ENCODE measurements at regions not wholly inside any gene's neighbourhood (a gene's known extent, or its start where the extent isn't known, plus 50 kb on each side); places are given as distances from the start of the nearest gene placed in this dataset.

DNA sequence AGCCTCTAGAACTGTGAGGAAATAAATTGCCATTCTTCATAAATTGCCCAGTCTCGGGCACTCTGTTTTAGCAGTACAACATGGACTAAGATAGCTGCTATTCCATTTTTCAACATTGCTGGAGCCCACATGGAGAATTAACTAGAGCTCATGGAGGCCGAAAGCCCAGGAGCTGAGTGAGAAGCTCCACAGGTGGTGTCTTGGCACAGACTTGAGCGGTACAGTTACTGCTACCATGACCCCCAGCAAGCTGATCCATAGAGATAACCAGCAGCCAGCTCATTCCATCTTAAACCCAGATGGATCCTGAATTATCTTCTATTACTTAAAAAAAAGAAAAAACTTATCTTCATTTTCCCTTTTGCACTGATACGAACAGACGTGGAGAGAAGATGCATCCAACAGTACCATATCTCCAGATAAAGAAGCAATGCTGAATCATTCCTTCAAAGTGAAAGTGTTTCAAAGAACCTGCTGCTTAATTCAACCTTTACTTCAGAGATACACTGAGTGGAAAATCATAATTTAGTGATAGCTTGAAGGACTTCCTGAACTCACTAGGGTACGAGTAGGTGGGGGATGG, 115.1 kb downstream of the SETD4 start:
- H3K27me3 ChIP-seq (ENCODE audit: low read length): no peaks in the 10 kb centered on the region
- no peak overlapping the region for H3K4me2 ChIP-seq (ENCODE audit: low read depth, low read length, poor library complexity, severe bottlenecking)
- H4K20me1 ChIP-seq (ENCODE audit: insufficient read depth, low read depth, low read length): no peaks in the 10 kb centered on the region
- H3K9me2 ChIP-seq (replicated peaks; ENCODE audit: insufficient read depth, low read length): no peaks in the 10 kb centered on the region
- H3K36me3 ChIP-seq (ENCODE audit: insufficient read depth, low read length): no peaks in the 10 kb centered on the region
- DNase-seq: no peak
- no peaks in the 10 kb centered on the region for H3K79me2 ChIP-seq (ENCODE audit: low read length)
- H3K9ac ChIP-seq (ENCODE audit: low read length): no peak overlapping the region
- no peak overlapping the region for H2AFZ ChIP-seq (ENCODE audit: low read length)
- no peak overlapping the region for H3K4me3 ChIP-seq (ENCODE audit: low read length)
- H3K4me1 ChIP-seq (ENCODE audit: low read length): peaks cover 4% of the 10 kb centered on the region
- H3K27ac ChIP-seq (ENCODE audit: low read length): no peak overlapping the region
- no peaks in the 10 kb centered on the region for H3K9me3 ChIP-seq (ENCODE audit: low read length)

DNA sequence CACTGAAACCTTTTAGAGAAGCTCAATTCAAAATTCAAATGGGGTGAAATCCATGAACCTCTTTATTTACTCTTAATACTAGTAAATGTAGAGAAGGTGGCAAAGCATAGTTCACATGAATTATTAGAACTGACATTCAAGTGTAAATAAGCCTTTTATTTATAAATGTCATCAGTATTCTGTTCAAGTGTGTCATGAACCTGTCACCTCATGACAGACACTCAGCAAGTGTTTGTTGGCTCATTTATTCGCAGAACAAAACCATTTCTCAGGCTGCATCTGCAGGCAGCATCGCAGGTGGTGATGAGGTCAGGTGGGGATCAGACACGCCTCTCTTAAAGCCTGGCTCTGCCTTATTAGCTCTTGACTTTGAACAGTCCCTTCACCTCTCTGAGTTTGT, 116.6 kb downstream of the SETD4 start:
- Histone ChIP-seq H3K9me3 (ENCODE audit: low read length) (no peaks in the 10 kb centered on the region), H3K4me2 (ENCODE audit: low read depth, low read length, poor library complexity, severe bottlenecking) (no peak overlapping the region), H4K20me1 (ENCODE audit: insufficient read depth, low read depth, low read length) (no peaks in the 10 kb centered on the region), H3K27me3 (ENCODE audit: low read length) (no peaks in the 10 kb centered on the region), H3K9me2 (replicated peaks; ENCODE audit: insufficient read depth, low read length) (no peaks in the 10 kb centered on the region), H3K27ac (ENCODE audit: low read length) (no peak overlapping the region), H2AFZ (ENCODE audit: low read length) (no peak overlapping the region), H3K79me2 (ENCODE audit: low read length) (no peaks in the 10 kb centered on the region), H3K4me1 (ENCODE audit: low read length) (peaks cover 4% of the 10 kb centered on the region), H3K9ac (ENCODE audit: low read length) (no peak overlapping the region), H3K4me3 (ENCODE audit: low read length) (no peak overlapping the region), H3K36me3 (ENCODE audit: insufficient read depth, low read length) (no peaks in the 10 kb centered on the region)
- no peak for DNase-seq

DNA sequence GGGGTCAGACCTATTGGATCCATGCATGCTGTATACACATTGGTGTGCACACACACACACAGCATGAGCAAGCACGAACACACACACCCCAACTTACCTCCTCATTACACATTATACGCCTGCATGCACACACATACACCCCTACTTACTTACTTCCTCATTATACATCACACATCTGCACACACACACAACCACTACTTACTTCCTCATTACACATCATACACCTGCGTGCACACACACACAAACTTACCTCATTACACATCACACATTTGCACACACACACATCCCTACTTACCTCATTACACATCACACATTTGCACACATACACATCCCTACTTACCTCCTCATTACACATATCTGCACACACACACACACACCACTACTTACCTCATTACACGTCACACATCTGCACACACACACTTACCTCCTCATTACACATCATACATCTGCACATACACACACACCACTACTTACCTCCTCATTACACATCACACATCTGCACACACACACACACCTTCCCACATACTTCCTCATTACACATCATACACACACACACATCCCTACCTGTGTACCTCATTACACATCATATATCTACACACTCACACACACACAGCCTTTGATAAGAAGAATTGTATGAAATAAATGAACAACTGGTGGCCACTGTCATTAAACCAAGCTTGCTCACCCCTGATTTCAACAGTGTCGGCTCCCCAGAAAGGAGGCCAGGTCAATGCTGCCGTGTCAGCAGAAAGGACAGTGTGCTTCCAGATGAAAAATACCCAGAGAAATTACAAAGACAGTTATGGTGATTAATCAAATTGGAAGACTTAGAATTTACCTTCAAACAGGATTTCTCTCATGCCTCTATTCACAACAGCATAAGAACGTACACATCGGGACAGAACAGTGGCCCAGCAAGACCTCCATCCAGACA, 117.8 kb downstream of the SETD4 start:
- Histone ChIP-seq H3K9ac (ENCODE audit: low read length) (no peak overlapping the region), H3K4me1 (ENCODE audit: low read length) (peaks cover 4% of the 10 kb centered on the region), H3K79me2 (ENCODE audit: low read length) (no peaks in the 10 kb centered on the region), H3K27ac (ENCODE audit: low read length) (no peak overlapping the region), H3K9me3 (ENCODE audit: low read length) (no peaks in the 10 kb centered on the region), H3K27me3 (ENCODE audit: low read length) (no peaks in the 10 kb centered on the region), H3K4me3 (ENCODE audit: low read length) (no peak overlapping the region), H3K4me2 (ENCODE audit: low read depth, low read length, poor library complexity, severe bottlenecking) (no peak overlapping the region), H3K36me3 (ENCODE audit: insufficient read depth, low read length) (no peaks in the 10 kb centered on the region), H4K20me1 (ENCODE audit: insufficient read depth, low read depth, low read length) (no peaks in the 10 kb centered on the region), H2AFZ (ENCODE audit: low read length) (no peak overlapping the region), H3K9me2 (replicated peaks; ENCODE audit: insufficient read depth, low read length) (no peaks in the 10 kb centered on the region)
- peak; percentile 59 for DNase-seq

DNA sequence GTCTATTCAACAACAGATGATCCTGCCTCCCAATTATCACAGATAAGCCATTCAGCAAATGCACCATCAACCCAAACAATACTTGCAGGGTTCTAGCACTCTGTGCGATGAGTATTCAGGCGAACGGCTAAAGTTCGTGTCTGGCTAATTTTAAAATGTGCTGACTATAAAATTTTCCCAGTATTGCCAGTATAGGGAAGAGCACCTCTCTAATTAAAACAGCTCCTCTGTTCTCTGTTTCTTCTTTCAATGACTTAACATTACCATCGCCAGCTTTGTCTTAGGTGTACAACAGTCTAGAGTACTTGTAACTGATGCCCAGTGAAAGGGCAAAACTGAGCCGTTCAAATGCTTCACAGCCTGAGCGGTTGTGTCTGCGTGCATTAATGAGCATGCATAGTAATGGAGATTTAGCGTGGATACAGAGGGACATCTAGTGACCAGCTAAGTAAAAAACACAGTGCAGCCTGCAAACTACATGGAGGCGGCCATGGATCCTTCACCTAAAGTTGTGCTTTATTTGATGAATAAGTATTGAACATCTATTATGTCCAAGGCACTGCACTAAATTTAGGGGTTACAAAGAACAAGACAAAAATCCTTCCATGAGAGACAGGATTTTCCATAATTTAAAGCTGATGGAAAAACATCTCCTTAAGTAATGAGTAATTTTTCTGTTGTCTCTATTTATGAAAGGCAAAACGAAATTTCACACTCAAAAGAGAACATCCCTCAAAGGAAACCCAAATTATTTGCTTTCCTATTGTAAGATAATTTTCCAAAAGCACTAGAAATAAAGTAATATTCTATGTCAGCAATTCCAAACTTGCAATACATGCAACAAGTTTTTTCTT, 120.0 kb downstream of the SETD4 start:
- H3K27ac ChIP-seq (ENCODE audit: low read length): no peak overlapping the region
- H3K9ac ChIP-seq (ENCODE audit: low read length): no peak overlapping the region
- peaks cover 4% of the 10 kb centered on the region for H3K4me1 ChIP-seq (ENCODE audit: low read length)
- H3K9me3 ChIP-seq (ENCODE audit: low read length): no peaks in the 10 kb centered on the region
- H3K4me3 ChIP-seq (ENCODE audit: low read length): no peak overlapping the region
- no peaks in the 10 kb centered on the region for H3K36me3 ChIP-seq (ENCODE audit: insufficient read depth, low read length)
- H3K9me2 ChIP-seq (replicated peaks; ENCODE audit: insufficient read depth, low read length): no peaks in the 10 kb centered on the region
- no peaks in the 10 kb centered on the region for H3K79me2 ChIP-seq (ENCODE audit: low read length)
- no peak overlapping the region for H3K4me2 ChIP-seq (ENCODE audit: low read depth, low read length, poor library complexity, severe bottlenecking)
- no peaks in the 10 kb centered on the region for H4K20me1 ChIP-seq (ENCODE audit: insufficient read depth, low read depth, low read length)
- peak; percentile 80 for DNase-seq
- no peaks in the 10 kb centered on the region for H3K27me3 ChIP-seq (ENCODE audit: low read length)
- no peak overlapping the region for H2AFZ ChIP-seq (ENCODE audit: low read length)

DNA sequence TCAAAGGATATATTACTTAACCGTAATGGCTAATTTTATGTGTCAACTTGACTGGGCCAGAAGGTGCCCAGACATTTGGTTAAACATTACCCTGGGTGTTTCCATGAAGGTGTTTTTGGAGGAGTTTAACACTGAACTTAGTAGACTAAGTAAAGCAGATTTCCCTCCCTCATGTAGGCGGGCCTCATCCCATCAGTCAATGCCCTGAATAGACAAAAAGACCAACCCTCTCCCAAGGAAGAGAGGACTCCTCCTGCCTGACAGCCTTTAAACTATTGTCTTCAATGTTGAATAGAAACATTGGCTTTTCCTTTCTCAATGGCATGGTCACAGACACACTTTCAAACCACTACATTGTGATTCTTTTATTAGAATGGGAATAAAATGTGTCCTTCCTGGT, 121.9 kb downstream of the SETD4 start:
- no peaks in the 10 kb centered on the region for H3K79me2 ChIP-seq (ENCODE audit: low read length)
- H3K9ac ChIP-seq (ENCODE audit: low read length): no peak overlapping the region
- no peak overlapping the region for H3K4me2 ChIP-seq (ENCODE audit: low read depth, low read length, poor library complexity, severe bottlenecking)
- H2AFZ ChIP-seq (ENCODE audit: low read length): no peak overlapping the region
- no peaks in the 10 kb centered on the region for H3K27me3 ChIP-seq (ENCODE audit: low read length)
- no peaks in the 10 kb centered on the region for H3K9me3 ChIP-seq (ENCODE audit: low read length)
- H4K20me1 ChIP-seq (ENCODE audit: insufficient read depth, low read depth, low read length): no peaks in the 10 kb centered on the region
- H3K4me3 ChIP-seq (ENCODE audit: low read length): no peak overlapping the region
- no peak for DNase-seq
- H3K9me2 ChIP-seq (replicated peaks; ENCODE audit: insufficient read depth, low read length): no peaks in the 10 kb centered on the region
- peaks cover 7% of the 10 kb centered on the region for H3K4me1 ChIP-seq (ENCODE audit: low read length)
- no peak overlapping the region for H3K27ac ChIP-seq (ENCODE audit: low read length)
- no peaks in the 10 kb centered on the region for H3K36me3 ChIP-seq (ENCODE audit: insufficient read depth, low read length)

DNA sequence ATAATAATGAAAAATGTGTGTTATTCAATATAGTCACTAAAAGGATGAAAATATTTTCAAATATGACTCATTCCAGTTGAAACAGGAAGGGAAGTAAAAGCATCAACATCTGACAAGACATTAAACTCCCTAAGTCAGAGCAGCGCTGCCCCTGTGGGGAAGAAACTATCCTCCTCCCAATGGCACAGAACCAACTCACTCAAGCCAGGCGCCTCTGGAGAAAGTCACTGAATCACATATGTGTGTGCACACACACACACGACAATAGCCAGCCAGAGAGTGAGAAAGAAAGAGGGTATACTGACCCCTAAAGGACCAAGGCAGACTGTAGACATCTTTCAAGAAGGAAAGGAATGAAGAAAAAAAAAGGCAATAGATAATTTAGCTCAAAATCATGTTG, 126.9 kb downstream of the SETD4 start:
- Histone ChIP-seq H3K4me1 (ENCODE audit: low read length) (peaks cover 22% of the 10 kb centered on the region), H3K9me3 (ENCODE audit: low read length) (no peaks in the 10 kb centered on the region), H3K4me3 (ENCODE audit: low read length) (no peak overlapping the region), H2AFZ (ENCODE audit: low read length) (no peak overlapping the region), H3K27me3 (ENCODE audit: low read length) (no peaks in the 10 kb centered on the region), H3K9ac (ENCODE audit: low read length) (no peak overlapping the region), H3K79me2 (ENCODE audit: low read length) (no peaks in the 10 kb centered on the region), H4K20me1 (ENCODE audit: insufficient read depth, low read depth, low read length) (no peaks in the 10 kb centered on the region), H3K27ac (ENCODE audit: low read length) (no peak overlapping the region), H3K9me2 (replicated peaks; ENCODE audit: insufficient read depth, low read length) (no peaks in the 10 kb centered on the region), H3K4me2 (ENCODE audit: low read depth, low read length, poor library complexity, severe bottlenecking) (no peak overlapping the region), H3K36me3 (ENCODE audit: insufficient read depth, low read length) (no peaks in the 10 kb centered on the region)
- DNase-seq: no peak

DNA sequence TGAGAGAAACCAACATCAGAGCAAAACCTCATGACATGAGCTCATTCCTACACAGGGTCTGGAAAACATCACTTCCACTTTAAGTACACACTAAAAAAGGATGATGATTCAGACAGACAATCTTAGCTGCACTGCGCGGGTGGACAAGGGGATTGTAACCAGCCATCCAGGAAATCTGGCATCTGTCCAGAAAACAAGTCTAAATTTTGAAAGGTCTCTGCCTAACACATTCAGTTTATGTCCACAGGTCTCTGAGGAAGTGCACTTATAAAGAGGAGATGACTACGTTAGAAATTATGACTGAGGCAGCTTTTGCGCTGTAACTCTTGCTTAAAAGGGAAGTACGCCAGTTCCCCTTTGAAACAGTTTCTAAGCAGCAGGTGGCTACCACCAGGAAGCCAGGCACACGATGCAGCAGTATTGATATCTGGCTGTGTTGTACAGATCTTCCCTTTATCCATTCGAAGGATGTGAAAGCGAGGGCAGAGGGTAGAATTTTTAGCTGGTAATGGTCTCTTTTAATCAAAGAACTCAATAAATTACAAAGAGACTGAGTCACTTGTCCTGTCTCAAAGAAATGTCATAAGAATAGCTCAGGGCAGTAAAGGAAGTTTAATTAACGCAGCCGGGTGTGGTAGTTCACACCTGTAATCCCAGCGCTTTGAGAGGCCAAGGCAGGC, 128.0 kb downstream of the SETD4 start:
- Histone ChIP-seq H3K36me3 (ENCODE audit: insufficient read depth, low read length) (no peaks in the 10 kb centered on the region), H3K4me3 (ENCODE audit: low read length) (no peak overlapping the region), H2AFZ (ENCODE audit: low read length) (no peak overlapping the region), H3K9me3 (ENCODE audit: low read length) (no peaks in the 10 kb centered on the region), H3K27me3 (ENCODE audit: low read length) (no peaks in the 10 kb centered on the region), H4K20me1 (ENCODE audit: insufficient read depth, low read depth, low read length) (no peaks in the 10 kb centered on the region), H3K4me2 (ENCODE audit: low read depth, low read length, poor library complexity, severe bottlenecking) (peak overlapping the region; percentile 21), H3K4me1 (ENCODE audit: low read length) (peaks cover 22% of the 10 kb centered on the region), H3K79me2 (ENCODE audit: low read length) (no peaks in the 10 kb centered on the region), H3K9me2 (replicated peaks; ENCODE audit: insufficient read depth, low read length) (no peaks in the 10 kb centered on the region), H3K27ac (ENCODE audit: low read length) (no peak overlapping the region), H3K9ac (ENCODE audit: low read length) (no peak overlapping the region)
- peak; percentile 88 for DNase-seq
